HUDEP-2 (cell line): ENCODE measurements at regions not wholly inside any gene's neighbourhood (a gene's known extent, or its start where the extent isn't known, plus 50 kb on each side); places are given as distances from the start of the nearest gene placed in this dataset.
"Not testable (repeated sequence)": the region's sequence is repeated elsewhere in the genome, so short reads cannot be mapped to it uniquely, and the experiment has no call there.

Experiments
- DNase-seq, 76 experiments: peaks; one replicate each; lab custom pipeline; 2025; ENCODE audit not compliant: unreplicated experiment in 76 of 76; lab: John Stamatoyannopoulos, UW

GRCh38 chr2:31813016-31813415 is 197.8 kb downstream of the MEMO1 start:
- peak in 1 of 76 experiments; percentile 2 for DNase-seq

- peak in 30 of 76 experiments; percentile 1 to 38 (median 14) for DNase-seq
Measured at GRCh38 chr2:31812051-31812798, 198.6 kb downstream of the MEMO1 start.

DNA sequence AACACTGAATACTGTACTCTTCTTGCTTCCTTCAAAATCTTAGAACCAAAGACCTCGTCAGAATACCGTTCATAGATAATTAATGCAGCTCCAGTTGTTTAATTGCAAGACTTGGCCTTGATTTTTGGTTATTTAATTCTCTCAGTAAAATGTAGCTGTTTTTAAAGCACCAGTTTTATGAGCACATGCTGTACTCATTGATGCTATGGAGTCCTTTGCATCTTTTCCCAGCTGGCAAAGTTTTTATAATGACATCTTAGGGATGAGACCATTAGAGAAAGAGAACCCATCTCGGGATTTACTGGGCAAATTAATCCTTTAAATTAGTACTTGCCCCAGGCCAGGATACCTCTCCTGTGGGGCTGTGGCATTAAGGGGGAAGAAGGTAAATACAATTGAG is 199.3 kb downstream of the MEMO1 start:
- no peak for DNase-seq

GRCh38 chr2:31810200-31810917 is 200.4 kb downstream of the MEMO1 start:
- DNase-seq: no peak

- DNase-seq: no peak
Measured at GRCh38 chr2:31805688-31806087, 205.1 kb downstream of the MEMO1 start.

- DNase-seq: not testable (repeated sequence)
Measured at GRCh38 chr2:31803481-31804153, 207.2 kb downstream of the MEMO1 start.

DNA sequence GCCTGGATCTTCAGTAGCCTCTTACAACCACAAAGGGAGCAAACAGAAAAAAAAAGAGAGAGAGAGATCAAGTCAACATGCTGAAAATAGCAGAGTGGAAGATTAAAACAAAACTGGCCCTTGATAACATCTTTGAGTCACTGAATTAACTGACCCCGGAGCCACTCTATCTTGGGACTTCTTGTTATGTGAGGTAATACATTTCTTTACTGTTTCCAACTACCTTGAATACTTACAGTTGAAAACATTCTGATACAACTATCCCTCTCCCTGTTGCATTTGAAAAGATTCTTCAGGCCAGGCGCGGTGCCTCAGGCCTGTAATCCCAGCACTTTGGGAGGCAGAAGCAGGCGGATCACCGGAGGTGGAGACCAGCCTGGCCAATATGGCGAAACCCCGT is 208.1 kb downstream of the MEMO1 start:
- no peak for DNase-seq

GRCh38 chr2:31799282-31799681 is 211.5 kb downstream of the MEMO1 start:
- not testable (repeated sequence) for DNase-seq

DNA sequence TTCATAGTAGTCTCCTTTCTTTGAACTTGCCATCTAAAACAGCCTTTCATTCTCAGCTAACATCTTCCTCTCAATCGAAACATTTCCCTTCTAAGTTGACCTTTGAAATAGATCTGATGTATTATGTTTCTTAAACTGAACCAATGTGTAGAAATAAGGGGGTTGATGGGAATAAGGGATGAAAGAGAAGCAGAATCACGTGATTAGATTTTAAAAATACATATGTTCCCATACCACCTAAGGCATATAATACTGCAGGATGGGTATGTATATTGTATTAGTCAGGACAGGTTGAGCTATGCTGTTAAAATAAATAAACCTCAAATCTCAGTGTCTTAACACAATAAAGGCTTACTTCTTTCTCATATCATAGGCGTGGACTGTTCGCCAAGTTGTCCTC is 207.5 kb upstream of the SRD5A2 start:
- no peak for DNase-seq

DNA sequence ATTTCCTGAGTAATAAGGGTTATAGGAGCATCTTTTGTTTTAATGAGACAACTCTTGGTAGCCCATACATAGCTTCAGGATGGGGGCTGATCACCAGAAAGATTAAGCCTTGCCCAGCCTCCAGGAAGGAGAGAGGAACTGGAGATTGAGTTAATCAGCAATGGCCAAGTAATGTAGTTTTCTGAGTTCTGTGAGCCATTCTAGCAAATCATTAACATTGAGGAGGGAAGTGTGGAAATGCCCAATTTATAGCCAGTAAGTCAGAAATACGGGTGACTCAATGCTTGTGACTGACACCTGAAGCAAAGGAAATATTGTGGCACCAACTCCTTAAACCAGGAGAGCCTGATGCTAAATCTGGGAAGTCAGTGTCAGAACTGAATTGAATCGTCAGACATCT is 205.1 kb upstream of the SRD5A2 start:
- DNase-seq: no peak

- no peak for DNase-seq
Measured at GRCh38 chr2:31784868-31785267, 204.1 kb upstream of the SRD5A2 start.

DNA sequence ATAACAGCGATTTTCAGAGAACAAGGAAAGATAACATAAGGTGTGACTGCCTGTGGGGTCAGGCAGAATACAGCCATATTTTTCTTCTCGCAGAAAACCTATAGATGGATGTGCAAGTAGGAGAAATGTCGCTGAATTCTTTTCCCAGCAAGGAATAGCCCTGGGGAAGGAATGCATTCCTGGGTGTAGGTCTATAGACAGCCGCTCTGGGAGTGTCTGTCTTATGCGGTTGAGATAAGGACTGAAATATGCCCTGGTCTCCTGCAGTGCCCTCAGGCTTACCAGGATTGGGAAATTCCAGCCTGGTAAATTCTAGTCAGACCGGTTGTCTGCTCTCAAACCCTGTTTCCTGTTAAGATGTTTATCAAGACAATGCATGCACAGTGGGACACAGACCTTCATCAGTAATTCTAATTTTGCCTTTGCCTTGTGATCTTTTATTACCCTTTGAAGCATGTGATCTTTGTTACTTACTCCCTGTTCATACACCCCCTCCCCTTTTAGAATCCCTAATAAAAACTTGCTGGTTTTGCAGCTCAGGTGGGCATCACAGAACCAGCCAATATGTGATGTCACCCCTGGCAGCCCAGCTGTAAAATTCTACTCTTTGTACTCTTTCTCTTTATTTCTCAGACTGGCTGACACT is 202.8 kb upstream of the SRD5A2 start:
- DNase-seq: not testable (repeated sequence)

DNA sequence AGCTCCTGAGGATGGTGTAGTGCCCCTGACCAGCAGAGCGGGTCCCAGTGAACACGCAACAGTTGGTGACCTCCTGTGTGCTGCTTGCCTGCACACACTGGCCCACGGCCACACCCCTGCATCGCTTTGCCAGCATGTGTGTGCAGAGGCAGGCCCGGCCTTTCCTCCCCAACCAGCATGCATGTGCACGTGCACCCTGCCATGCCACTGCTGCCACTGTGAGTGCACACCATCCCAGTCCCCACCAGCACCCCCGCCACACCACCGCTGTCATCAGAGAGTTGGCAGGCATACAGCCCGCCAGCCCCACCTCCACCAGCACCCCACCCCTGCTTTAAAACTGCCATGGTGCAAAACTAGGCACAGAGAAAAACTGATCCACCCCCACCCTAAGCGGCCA is 197.4 kb upstream of the SRD5A2 start:
- peak in 1 of 76 experiments; percentile 8 for DNase-seq

GRCh38 chr2:31770741-31771140 is 190.0 kb upstream of the SRD5A2 start:
- DNase-seq: no peak

DNA sequence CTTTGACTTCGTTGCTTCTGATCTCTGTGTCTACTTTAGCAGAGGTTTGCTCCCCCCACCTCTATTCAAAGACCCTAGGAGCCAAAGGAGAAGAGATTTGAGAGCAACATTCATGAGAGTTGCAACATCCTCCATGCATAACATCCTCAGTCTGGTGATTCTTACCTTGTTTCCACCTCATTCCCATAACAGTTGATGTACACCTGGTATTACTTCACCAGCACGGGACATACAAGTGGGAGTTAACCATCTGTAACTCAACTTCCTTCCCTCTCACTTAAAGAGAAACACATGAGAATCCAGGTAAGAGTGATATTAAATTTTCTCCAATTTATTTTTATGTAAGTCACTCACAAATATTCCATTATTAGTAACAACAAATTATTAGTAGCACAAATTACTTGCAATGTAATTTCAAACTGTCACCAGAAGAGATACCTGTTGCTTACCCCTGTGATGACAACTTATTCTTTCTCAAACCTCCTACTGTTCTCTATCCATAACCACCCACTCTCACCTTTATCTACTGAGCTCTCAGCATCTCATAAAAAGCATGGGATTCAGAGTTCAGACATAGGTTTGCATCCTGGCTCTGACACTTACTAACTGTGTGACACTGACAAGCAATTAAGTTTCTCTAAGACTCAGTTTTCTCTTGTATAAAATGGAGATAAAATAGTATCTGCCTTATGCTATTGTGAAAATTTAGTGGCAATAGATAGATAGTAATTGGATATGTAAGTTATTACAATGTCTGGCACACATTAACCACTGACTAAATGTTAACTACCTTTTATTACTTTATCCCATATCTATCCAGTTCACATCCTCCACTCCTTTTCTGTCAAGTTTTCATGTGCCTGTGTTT is 184.6 kb upstream of the SRD5A2 start:
- DNase-seq: no peak

DNA sequence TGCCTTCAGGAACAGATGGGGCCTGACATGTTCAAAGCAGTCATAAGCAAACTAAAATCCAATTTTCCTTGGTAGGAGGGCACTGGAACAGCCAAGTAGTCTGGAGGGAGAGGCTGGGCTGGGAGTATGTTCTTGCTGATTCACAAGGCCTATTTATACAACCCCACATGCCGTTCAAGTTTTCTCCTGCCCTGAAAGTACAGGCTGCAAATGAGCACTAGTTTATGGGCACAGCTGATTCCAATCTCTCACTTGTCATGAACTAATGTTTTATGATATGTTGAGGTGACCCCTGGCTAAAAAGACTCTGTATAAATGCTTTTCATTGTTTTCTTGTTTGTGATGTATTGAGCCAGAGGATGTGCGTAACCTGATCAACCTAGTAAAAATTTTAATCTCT is 183.4 kb upstream of the SRD5A2 start:
- DNase-seq: no peak

DNA sequence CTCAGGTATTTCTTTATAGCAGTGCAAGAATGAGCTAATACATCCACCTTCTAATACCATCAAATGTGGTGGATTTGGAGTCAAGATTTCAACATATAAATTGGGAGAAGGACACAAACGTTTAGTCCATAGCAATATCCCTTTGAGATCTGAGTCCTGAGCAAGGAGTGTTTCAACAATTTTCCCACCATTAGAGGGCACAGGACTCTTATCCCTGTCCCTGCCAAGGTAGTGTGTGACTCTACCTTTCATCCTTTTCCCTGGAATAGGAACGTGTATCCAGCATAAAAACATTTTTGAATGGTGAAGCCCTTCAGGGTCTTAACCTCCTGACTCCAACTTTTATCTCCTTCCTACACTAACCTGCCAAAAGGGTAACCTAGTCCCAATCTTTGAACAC is 181.3 kb upstream of the SRD5A2 start:
- no peak for DNase-seq

DNA sequence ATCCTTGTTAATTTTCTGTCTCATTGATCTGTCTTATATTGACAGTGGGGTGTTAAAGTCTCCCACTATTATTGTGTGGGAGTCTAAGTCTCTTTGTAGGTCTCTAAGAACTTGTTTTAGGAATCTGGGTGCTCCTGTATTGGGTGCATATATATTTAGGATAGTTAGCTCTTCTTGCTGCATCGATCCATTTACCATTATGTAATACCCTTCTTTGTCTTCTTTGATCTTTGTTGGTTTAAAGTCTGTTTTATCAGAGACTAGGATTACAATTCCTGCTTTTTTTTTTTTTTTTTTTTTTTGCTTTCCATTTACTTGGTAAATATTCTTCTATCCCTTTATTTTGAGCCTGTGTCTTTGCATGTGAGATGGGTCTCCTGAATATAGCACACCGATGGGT is 176.6 kb upstream of the SRD5A2 start:
- not testable (repeated sequence) for DNase-seq

DNA sequence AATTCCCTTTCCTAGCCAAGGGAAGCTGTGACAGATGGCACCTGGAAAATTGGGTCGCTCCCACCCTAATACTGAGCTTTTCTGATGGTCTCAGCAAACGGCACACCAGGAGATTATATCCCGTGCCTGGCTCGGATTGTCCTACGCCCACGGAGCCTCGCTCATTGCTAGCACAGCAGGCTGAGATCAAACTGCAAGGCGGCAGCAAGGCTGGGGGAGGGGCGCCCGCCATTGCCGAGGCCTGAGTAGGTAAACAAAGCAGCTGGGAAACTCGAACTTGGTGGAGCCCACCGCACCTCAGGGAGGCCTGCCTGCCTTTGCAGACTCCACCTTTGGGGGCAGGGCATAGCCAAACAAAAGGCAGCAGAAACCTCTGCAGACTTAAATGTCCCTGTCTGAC is 168.0 kb upstream of the SRD5A2 start:
- not testable (repeated sequence) for DNase-seq

- DNase-seq: no peak
Measured at GRCh38 chr2:31748041-31748440, 167.3 kb upstream of the SRD5A2 start.
